ENCODE measurements at regions not wholly inside any gene's neighbourhood (a gene's known extent, or its start where the extent isn't known, plus 50 kb on each side); places are given as distances from the start of the nearest gene placed in this dataset.
"Not testable (repeated sequence)": the region's sequence is repeated elsewhere in the genome, so short reads cannot be mapped to it uniquely, and the experiment has no call there.

DNA sequence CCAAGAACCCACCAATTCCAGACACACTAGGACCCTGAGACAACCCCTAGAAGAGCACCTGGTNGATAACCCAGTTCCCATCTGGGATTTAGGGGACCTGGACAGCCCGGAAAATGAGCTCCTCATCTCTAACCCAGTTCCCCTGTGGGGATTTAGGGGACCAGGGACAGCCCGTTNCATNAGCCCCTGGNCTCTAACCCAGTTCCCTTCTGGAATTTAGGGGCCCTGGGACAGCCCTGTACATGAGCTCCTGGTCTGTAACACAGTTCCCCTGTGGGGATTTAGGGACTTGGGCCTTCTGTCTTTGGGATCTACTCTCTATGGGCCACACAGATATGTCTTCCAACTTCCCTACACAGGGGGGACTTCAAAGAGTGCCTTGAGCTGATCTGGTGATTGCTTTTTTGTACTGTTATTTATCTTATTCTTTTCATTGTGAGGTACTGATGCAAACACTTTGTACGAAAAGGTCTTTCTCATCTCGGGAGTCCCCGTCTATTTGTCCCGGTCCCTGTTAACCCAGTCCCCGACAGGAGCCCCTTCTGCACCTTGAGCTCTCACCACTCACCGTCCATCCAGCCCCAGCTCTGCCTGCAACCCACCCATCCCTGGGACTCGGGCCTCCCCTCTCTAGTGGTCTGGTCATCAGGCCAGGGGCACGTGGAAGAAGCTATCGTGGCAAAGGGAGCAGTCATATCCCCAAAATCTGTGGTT is 58.2 kb upstream of the PLCXD1 start:
- not testable (repeated sequence) for H3K27me3 Mint-ChIP-seq (ENCODE audit: low read depth, poor library complexity); H3K36me3 Mint-ChIP-seq (ENCODE audit: low read depth); H3K4me1 Mint-ChIP-seq; H3K4me3 Mint-ChIP-seq; DNase-seq; H3K27ac Mint-ChIP-seq; H3K9me3 Mint-ChIP-seq

GRCh38 chrX:223514-223854 is 57.7 kb upstream of the PLCXD1 start:
- not testable (repeated sequence) for H3K27ac Mint-ChIP-seq; DNase-seq; H3K4me3 Mint-ChIP-seq; H3K36me3 Mint-ChIP-seq (ENCODE audit: low read depth); H3K9me3 Mint-ChIP-seq; H3K4me1 Mint-ChIP-seq; H3K27me3 Mint-ChIP-seq (ENCODE audit: low read depth, poor library complexity)

- not testable (repeated sequence) for H3K9me3 Mint-ChIP-seq; H3K4me1 Mint-ChIP-seq; H3K27me3 Mint-ChIP-seq (ENCODE audit: low read depth, poor library complexity); H3K27ac Mint-ChIP-seq; H3K36me3 Mint-ChIP-seq (ENCODE audit: low read depth); DNase-seq
- peak overlapping the region; percentile 82 for H3K4me3 Mint-ChIP-seq
Observed at GRCh38 chrX:226474-227164, 54.6 kb upstream of the PLCXD1 start.

- not testable (repeated sequence) for H3K27me3 Mint-ChIP-seq (ENCODE audit: low read depth, poor library complexity); H3K4me3 Mint-ChIP-seq; H3K36me3 Mint-ChIP-seq (ENCODE audit: low read depth); H3K4me1 Mint-ChIP-seq; H3K9me3 Mint-ChIP-seq; DNase-seq; H3K27ac Mint-ChIP-seq
Observed at GRCh38 chrX:227396-227795, 53.8 kb upstream of the PLCXD1 start.

Data from nephron progenitor cell (in vitro differentiated cells).